ENCODE measurements at regions not wholly inside any gene's neighbourhood (a gene's known extent, or its start where the extent isn't known, plus 50 kb on each side); places are given as distances from the start of the nearest gene placed in this dataset.

- Histone ChIP-seq H3K4me3 (ENCODE audit: insufficient read depth, low read length) (no peak overlapping the region), H4K20me1 (ENCODE audit: insufficient read depth, low read length) (no peaks in the 10 kb centered on the region), H3K4me1 (ENCODE audit: insufficient read depth, low read length) (peaks cover 23% of the 10 kb centered on the region), H3K36me3 (ENCODE audit: insufficient read depth, low read length) (no peaks in the 10 kb centered on the region), H3K27ac (ENCODE audit: low read depth, low read length) (peak overlapping the region; percentile 4), H3K9me3 (ENCODE audit: low read depth, low read length) (no peaks in the 10 kb centered on the region), H3K4me2 (ENCODE audit: insufficient read depth, low read length) (peak overlapping the region; percentile 43), H2AFZ (ENCODE audit: low read length) (peak overlapping the region; percentile 65), H3K79me2 (ENCODE audit: insufficient read depth, low read length) (no peaks in the 10 kb centered on the region), H3K27me3 (ENCODE audit: insufficient read depth, low read length) (no peaks in the 10 kb centered on the region)
- no peak for TF ChIP-seq CTCF (IDR thresholded peaks at IDR 0.05; ENCODE audit: extremely low read depth, low read depth, low read length)
- DNase-seq (ENCODE audit: insufficient read length, low spot score, missing footprints): no peak
Observed at GRCh38 chr12:66044731-66045130, 85.8 kb downstream of the LLPH start.

GRCh38 chr12:66043035-66043434 lies 87.5 kb downstream of the LLPH start:
- H3K4me2 ChIP-seq (ENCODE audit: insufficient read depth, low read length): no peak overlapping the region
- no peak for TF ChIP-seq CTCF (IDR thresholded peaks at IDR 0.05; ENCODE audit: extremely low read depth, low read depth, low read length)
- H3K4me3 ChIP-seq (ENCODE audit: insufficient read depth, low read length): no peak overlapping the region
- no peak for DNase-seq (ENCODE audit: insufficient read length, low spot score, missing footprints)
- H4K20me1 ChIP-seq (ENCODE audit: insufficient read depth, low read length): no peaks in the 10 kb centered on the region
- H3K27me3 ChIP-seq (ENCODE audit: insufficient read depth, low read length): no peaks in the 10 kb centered on the region
- peaks cover 19% of the 10 kb centered on the region for H3K4me1 ChIP-seq (ENCODE audit: insufficient read depth, low read length)
- H2AFZ ChIP-seq (ENCODE audit: low read length): no peak overlapping the region
- H3K79me2 ChIP-seq (ENCODE audit: insufficient read depth, low read length): no peaks in the 10 kb centered on the region
- H3K9me3 ChIP-seq (ENCODE audit: low read depth, low read length): no peaks in the 10 kb centered on the region
- H3K36me3 ChIP-seq (ENCODE audit: insufficient read depth, low read length): no peaks in the 10 kb centered on the region
- no peak overlapping the region for H3K27ac ChIP-seq (ENCODE audit: low read depth, low read length)

GRCh38 chr12:66041651-66042363 lies 88.7 kb downstream of the LLPH start:
- Histone ChIP-seq H3K36me3 (ENCODE audit: insufficient read depth, low read length) (no peaks in the 10 kb centered on the region), H4K20me1 (ENCODE audit: insufficient read depth, low read length) (no peaks in the 10 kb centered on the region), H3K27ac (ENCODE audit: low read depth, low read length) (no peak overlapping the region), H3K9me3 (ENCODE audit: low read depth, low read length) (no peaks in the 10 kb centered on the region), H3K4me1 (ENCODE audit: insufficient read depth, low read length) (peaks cover 8% of the 10 kb centered on the region), H3K4me3 (ENCODE audit: insufficient read depth, low read length) (no peak overlapping the region), H3K4me2 (ENCODE audit: insufficient read depth, low read length) (no peak overlapping the region), H2AFZ (ENCODE audit: low read length) (no peak overlapping the region), H3K79me2 (ENCODE audit: insufficient read depth, low read length) (no peaks in the 10 kb centered on the region), H3K27me3 (ENCODE audit: insufficient read depth, low read length) (no peaks in the 10 kb centered on the region)
- no peak for DNase-seq (ENCODE audit: insufficient read length, low spot score, missing footprints)
- no peak for TF ChIP-seq CTCF (IDR thresholded peaks at IDR 0.05; ENCODE audit: extremely low read depth, low read depth, low read length)

GRCh38 chr12:66036317-66036716 lies 94.2 kb downstream of the LLPH start:
- H3K4me3 ChIP-seq (ENCODE audit: insufficient read depth, low read length): no peak overlapping the region
- H3K79me2 ChIP-seq (ENCODE audit: insufficient read depth, low read length): no peaks in the 10 kb centered on the region
- peak overlapping the region; percentile 87 for H3K27ac ChIP-seq (ENCODE audit: low read depth, low read length)
- no peaks in the 10 kb centered on the region for H3K36me3 ChIP-seq (ENCODE audit: insufficient read depth, low read length)
- peak overlapping the region; percentile 43 for H3K4me2 ChIP-seq (ENCODE audit: insufficient read depth, low read length)
- H3K4me1 ChIP-seq (ENCODE audit: insufficient read depth, low read length): peaks cover 20% of the 10 kb centered on the region
- no peaks in the 10 kb centered on the region for H3K9me3 ChIP-seq (ENCODE audit: low read depth, low read length)
- no peaks in the 10 kb centered on the region for H3K27me3 ChIP-seq (ENCODE audit: insufficient read depth, low read length)
- H2AFZ ChIP-seq (ENCODE audit: low read length): peak overlapping the region; percentile 30
- TF ChIP-seq CTCF (IDR thresholded peaks at IDR 0.05; ENCODE audit: extremely low read depth, low read depth, low read length): no peak
- DNase-seq (ENCODE audit: insufficient read length, low spot score, missing footprints): peak; percentile 56
- H4K20me1 ChIP-seq (ENCODE audit: insufficient read depth, low read length): no peaks in the 10 kb centered on the region
